NCI-H1930 (cell line): ENCODE measurements at regions not wholly inside any gene's neighbourhood (a gene's known extent, or its start where the extent isn't known, plus 50 kb on each side); places are given as distances from the start of the nearest gene placed in this dataset.
"Not testable (repeated sequence)": the region's sequence is repeated elsewhere in the genome, so short reads cannot be mapped to it uniquely, and the experiment has no call there.

Experiments
- DNase-seq, 2 experiments: peaks; one replicate each; lab custom pipeline; 2025; lab: John Stamatoyannopoulos, UW

DNA sequence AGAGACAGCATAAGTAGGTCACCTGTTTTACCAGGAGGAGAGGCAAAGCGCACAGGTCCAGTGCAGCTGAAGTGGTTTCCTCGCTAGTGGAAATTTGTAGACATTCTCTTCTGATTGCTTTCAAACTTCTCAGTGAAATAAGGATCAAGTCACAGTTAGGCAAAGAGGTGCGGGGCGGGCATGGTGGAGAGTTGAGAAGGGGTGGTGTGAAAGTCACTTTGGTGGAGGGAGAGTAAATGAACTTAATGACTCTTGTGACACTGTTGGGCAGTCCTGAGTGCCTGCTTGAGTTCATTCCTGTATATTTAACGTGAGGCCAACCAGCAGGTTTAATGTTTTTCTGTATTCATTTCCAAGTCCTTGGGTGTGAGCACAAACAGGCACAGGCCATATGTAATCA, 235.6 kb downstream of the TRIML1 start:
- no peak for DNase-seq

DNA sequence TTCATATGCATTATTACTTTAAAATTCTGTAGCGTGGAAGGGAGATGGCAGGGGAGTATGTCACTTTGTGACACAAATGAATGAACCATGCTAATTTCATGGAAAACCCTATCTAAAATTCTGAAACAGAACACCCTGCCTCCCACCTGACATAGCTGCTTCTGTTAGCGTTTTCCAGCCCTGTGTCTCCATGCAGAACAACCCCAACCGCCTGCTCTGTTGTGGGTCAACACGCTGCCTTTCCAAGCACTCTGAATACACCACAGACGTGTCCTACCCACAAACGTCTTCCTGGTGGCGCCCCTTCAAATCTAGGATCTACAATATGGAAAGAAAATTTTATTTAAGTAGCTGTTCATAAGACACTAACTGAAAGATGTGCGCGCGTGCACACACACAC, 238.6 kb downstream of the TRIML1 start:
- no peak for DNase-seq

DNA sequence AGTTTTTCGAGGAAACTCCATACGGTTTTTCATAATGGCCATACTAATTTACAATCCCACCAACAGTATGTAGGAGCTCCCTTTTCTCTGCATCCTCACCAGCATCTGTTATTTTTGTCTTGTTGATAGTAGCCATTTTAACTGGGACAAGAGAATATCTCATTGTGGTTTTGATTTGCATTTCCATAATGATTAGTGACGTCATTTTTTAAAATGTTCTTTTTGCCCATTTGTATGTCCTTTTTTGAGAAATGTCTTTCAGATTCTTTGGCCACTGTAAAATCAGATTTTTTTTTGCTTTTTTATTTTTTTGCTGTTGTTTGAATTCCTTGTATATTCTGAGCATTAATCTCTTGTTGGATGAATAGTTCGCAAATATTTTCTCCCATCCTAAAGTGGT, 243.9 kb downstream of the TRIML1 start:
- DNase-seq: no peak

DNA sequence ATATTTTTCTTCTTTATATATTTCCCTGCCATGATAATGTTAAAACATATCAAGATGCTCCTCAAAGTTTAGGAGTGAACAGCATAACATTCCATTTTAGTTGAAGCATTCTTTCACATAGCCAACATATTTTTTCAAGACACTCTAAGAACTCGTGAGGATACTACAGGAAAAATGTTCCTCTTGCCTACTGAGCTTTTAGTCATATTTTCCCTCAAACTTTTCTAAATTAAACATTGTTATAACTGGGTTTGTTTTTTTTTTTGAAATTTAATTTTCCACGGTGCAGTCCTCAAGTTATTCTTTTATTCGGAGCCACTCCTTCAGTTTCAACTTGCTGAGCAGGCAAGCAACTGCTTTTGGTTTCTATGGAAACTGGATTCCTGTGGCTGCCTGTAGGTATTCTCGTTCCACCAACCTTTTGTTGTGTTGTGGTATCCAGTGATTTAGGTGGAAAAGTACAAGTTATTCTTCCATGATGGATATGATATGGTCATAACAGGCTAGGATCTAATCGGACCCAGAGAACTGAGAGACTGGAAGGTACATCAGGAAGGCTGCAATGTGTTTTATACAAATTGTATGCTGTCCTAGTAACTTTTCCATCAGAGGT, 248.0 kb downstream of the TRIML1 start:
- DNase-seq: no peak

DNA sequence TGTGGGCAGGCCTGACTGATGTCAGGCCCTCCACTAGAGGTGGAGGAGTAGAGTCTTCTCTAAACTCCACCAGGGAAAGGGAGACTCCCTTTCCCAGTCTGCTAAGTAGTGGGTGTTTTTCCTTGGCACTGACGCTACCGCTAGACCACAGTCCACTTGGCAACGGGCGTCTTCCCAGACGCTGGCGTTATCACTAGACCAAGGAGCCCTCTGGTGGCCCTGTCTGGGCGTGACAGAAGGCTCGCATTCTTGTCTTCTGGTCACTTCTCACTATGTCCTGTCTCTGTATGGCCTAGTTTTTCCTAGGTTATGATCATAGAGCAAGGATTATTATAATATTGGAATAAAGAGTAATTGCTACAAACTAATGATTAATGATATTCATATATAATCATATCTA, 252.1 kb downstream of the TRIML1 start:
- not testable (repeated sequence) for DNase-seq

DNA sequence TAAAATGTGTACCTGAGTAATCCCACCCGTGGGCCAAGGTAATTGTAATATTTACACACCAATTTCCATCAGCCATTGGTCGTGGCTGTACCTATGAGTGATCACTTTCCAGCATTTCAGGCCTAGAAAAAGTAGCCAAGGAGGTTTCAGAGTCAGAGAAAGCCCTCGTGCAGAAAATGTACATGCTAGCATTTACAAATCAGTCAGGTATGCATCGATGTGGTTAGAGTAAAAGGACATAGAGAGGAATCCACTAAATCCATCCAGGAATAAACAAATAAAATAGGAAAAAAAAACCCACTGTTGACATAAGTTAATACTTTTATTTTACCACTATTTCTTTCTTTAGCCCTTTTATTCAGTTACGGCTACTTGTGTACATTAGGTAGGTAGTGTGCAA, 256.8 kb downstream of the TRIML1 start:
- DNase-seq: no peak

DNA sequence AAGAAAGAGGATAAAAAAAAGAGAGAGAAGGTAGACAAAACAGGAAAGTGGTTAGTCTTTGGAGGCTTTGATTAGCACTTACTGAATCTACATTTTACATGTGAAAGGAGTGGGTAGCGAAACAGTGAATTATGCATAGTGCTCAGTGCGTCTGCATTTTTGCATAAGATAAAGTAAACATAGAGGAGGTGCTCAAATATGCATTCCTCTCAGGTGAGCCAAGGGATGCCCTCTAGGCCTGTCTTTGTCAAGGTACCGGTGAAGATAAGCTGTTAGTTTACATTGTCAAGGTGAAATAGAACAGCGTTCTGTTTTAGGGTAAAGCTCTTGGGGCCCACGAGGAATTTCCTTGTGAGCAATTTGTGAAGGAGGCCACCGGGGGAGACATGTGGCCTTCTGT, 260.6 kb downstream of the TRIML1 start:
- no peak for DNase-seq

DNA sequence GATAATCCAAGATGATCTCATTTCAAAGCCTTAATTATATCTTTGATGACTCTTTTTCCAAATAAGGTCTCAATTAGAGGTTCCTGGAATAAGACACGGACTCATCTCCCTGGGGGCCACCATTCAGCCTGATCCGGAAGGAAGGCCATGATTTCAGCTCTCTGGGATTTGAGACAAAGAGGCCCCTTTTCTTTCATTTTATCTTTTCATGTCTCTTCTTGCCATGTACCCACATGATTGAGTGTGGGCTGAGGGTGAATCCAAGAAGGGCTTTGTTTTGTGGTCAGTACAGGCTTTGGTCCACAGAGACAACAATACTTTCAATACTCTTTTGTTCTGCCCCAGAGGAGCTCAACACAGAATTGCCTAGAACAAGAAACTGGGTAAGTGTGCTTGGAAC, 261.2 kb downstream of the TRIML1 start:
- DNase-seq: no peak

DNA sequence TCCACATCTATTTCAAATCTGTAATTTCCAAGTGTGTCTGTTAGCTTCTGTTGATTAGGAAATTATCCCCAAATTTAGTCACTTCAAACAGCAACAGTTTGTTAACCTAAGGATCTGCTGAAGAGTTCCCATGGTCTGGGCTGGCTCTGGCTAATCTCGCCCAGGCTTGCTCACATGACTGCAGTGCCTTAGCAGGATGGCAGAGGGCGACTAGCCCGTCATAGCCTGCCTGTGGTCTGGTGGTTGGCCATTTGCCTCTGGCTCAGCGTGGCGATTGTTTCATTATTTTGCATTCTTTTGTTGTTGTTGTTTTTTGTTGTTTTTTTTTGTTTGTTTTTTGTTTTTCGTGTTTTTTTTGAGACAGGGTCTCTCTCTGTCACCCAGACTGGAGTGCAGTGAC, 264.0 kb downstream of the TRIML1 start:
- no peak for DNase-seq

DNA sequence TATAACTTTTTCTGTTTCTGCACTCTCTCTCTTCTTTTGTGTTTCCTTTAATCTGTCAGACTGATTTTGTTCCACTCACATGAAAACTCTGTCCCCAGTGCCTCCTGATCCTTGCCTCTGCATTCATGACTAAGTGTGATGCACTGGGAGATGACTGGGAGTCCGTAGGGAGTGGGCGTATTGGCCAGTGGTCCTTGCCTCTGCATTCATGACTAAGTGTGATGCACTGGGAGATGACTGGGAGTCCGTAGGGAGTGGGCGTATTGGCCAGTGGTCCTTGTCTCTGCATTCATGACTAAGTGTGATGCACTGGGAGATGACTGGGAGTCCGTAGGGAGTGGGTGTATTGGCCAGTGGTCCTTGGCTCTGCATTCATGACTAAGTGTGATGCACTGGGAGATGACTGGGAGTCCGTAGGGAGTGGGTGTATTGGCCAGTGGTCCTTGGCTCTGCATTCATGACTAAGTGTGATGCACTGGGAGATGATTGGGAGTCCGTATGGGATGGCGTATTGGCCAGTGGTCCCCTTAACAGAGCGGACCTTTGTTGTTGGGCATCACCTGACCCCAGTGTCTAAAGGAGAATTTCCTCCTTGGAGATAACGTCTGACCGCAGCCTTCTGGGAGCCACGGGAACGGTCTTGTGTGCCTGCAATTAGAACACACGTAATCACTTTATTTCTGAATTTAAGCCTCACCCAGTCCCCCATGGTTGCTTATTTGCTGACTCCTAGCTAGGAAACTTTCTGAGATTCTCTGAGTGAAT, 266.0 kb downstream of the TRIML1 start:
- DNase-seq: not testable (repeated sequence)

DNA sequence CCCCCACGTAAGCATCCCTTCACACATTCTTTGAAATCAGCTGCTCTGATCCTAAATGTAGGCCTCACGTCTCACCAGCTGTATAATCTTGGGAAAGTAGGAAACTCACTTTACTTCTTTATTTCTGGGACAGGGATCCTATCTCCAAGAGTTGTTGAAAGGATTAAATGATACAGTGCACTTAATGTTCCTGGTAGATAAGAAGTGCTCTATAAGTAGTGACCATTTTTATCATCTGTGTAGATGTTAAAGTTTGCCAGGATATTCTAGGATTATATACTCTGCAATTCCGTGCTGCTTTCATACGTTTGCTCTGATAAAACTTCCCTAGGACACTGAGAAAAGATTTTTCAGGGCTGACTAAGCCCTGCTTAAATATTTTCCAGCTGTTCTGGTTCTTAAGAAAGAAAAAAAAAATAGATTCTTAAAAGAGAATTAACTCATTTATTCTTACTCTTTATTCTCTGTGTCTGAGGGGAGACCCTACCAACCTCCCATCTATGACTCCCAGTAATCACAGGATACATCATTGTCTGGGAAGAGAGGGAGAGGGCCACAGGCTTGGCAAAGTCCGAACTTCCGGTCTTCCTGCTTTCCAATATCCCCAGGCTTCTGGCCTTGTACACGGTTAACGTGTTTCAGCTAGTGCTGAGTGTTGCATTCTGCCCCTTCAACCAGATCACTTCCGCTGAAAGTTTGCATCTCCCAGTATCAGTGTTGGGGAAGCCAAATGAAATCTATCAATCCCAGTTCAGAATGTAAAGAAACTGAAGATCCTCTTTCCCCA, 269.2 kb downstream of the TRIML1 start:
- DNase-seq: no peak

DNA sequence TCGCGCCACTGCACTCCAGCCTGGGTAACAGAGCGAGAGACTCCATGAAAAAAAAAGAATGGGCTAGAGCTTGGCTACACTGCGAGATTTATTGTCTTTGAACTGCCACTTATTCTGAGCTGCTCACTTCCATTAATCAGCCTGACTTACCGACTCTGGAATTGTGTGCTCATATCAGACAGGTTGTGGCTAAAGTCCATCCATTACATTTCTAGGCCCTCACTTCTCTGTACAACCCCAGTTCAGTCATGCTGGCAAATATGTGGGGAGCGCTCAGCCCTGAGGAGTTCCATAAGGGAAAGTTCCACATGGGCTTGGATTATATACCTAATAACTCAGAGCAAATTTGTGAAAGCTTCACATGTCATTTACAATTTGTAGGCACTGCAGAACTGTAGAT, 270.6 kb downstream of the TRIML1 start:
- DNase-seq: no peak

DNA sequence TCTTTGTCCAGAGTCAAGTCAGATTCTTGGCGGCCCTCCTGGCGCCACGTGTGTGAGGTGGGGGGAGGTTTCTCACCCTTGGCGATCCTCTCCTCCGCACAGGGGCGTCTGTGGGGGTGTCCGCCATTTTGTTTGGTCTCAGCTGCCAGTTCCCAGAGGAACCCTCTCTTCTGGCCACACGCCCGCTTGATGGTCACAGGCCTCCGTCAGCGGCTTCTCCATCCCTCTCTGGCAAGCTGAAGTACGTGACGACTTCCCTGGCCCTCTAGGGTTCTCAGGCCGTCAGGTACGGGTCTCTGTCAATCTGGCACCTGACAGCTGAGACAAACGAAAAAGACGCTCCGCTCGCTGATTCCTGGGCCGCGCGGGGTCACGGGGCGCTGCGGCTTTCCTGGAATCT, 272.6 kb downstream of the TRIML1 start:
- DNase-seq: no peak

DNA sequence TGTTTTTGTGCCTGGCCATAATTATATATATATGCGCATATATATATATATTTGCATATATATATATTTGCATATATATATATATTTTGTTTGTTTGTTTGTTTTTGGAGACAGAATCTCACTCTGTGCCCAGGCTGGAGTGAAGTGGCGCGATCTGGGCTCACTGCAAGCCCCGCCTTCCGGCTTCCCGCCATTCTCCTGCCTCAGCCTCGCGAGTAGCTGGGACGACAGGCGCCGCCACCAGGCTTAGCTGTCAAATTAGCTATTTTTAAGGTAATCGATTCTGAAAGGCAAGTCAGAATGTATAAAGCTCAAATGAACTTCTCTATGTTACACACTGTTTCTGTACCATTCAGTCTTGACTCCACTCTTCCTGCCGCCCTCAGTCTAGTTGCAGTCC, 273.3 kb downstream of the TRIML1 start:
- no peak for DNase-seq

DNA sequence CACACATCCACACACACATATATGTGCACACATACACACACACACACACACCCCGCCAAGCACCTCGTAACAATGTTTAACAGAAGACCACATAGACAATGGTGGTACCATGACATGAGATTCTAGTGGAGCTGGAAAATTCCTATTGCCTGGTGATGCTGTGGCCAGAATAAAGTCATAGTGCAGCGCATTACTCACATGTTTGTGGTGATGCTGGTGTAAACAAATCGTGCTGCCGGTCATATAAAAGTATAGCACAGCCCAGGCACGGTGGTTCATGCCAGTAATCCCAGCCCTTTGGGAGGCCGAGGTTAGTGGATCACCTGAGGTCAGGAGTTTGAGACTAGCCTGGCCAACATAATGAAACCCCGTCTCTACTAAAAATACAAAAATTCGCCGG, 275.2 kb downstream of the TRIML1 start:
- no peak for DNase-seq

DNA sequence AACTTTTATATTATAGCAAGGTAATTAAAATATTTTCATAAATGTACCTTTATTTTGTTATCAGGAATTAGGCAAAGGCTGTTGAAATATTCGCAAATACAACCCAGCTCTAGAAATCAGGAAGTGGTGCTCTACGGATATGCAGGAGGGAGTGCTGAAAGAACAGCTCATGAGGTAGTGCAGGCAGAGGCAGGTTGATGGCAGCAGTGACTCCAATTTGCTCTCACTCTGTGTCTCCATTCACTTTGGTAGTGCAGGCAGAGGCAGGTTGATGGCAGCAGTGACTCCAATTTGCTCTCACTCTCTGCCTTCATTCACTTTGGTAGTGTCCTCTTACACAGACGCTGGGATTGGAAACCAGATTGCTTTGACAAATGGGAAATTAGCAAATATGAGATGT, 277.9 kb downstream of the TRIML1 start:
- DNase-seq: no peak

DNA sequence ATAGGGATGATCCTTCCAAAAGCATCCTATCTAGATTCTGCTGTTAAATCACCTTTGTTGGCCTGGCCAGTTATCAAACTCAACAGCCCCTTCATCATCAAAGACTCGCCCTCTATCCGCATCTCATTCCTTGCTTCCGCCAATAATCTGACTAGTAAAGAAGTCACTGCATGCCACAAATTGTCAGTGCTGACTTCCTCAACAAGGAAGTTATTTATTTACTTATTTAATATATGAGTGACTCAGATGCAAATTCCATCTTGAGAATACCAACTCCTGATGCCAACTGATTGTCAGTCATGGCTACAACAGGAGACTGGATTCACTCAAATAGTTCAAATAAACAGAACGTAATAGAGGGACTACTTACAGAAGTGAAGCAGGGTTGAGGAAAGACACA, 283.8 kb downstream of the TRIML1 start:
- no peak for DNase-seq

DNA sequence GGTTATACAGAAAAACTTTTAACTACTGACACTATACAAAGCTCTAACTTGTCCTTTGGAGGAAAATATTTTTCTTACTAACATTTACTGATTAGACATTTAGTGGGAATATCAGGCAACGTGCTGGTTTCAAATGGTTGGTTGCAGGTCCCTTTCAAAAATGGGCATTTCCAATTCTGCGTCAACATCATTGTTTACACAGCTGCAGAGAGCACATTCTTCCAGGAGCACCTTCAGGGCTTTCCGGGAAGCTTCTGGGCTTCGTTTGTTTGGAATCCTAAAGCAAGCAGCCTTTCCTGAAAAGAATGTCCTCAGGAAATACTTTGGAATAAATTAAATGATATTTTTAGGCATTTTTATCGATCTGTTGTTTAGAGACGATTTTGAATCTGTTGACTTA, 289.7 kb downstream of the TRIML1 start:
- peak in 1 of 2 experiments; percentile 22 for DNase-seq

DNA sequence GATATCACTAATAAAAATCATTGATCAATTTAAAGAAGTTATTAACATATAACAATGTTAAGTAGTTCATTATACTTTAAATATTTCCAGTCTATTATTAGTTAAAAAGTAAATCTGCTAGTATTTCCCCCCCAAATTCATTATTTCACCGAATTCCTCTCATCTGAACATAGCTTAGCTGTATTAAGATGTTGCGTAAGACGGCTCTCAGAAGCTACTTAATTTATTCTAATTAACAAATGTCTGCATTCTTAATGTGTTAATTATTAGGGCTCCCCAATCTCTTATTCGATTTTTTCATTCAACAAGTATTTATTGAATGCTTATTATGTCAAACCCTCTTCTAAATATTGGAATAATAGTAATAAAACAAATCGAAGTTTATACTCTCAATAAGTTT, 290.7 kb downstream of the TRIML1 start:
- DNase-seq: no peak

DNA sequence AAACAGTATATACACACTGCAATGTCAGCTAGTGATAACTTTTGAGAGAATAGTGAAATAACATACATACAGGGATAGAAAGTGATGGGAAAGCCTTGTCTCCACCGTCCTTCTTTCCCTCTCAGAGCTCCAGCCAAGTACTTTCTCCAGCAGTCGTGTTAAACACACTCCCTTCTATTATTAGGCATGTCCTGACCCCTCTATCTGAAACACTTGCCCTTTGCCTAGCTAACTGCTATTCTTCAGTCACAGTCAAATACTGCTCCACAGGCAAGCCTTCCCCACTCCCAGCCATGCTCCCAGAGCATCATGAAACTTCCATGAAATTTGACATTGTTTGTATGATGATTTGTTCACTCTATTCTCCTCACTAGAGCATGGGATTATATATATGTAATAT, 291.1 kb downstream of the TRIML1 start:
- DNase-seq: no peak

DNA sequence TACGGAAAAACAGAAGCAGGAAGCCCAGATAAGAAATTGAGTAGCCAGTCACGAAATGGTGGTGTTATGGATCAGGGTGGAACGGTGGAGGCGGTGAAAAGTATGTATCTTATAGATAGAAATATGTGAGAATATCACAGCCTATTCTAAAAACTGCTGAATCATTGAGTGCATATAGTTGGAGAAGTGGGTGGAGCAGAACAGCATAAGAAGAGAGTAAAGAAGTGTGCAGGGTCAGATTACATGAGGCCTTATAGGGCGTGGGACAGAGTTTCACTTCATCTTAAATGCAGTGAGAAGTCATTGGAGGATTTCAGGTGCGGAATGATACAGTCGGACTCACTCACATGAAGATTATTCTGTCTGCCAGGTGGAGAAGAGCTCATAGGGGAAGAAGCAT, 293.1 kb downstream of the TRIML1 start:
- DNase-seq: no peak

DNA sequence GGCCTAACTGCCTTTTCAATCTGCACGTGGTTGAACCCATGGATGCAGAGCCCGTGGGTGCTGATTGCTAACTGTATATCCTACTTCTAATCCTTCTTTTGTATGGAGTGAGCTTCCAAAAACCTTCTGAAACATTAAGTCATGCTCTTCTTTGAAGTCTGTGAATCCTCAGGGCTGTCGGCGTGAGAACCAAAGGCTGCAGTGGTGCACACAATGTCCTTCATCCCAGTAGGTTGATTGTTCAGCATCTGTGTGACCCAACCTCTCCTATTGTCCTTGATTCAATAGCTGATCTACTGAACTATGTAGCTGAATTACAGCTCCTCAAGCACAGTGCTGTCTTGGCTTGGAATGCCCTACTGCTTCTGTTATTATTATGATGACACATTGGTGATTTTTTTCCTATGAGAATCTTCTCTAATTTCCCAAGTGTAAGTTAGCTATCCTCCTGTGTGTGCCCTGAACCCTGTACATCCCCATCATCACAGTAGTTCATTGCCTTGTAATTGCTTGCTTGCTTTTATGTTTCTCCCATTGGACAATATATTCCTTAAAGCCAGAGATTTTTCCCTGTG, 294.6 kb downstream of the TRIML1 start:
- no peak for DNase-seq

DNA sequence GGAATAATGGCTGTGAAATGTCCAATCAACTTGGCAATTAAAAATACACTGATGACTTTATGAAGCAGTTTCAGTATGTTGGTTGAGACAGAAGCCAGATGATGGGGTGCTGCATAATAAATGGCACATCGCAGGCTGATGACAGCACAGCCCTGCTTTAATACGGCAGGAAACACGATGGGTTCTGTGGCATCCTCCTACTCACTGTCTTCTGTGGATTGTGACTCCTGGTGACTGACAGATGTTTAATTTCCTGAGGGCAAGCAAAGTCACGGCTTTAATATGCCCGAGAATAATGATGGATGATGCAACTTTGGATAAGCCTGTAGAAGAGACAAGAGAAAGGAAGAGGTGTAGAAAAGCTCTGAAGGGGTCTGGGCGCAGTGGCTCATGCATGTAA, 295.4 kb downstream of the TRIML1 start:
- no peak for DNase-seq
